HPDE6-E6E7 (cell line): ENCODE measurements at regions not wholly inside any gene's neighbourhood (a gene's known extent, or its start where the extent isn't known, plus 50 kb on each side); places are given as distances from the start of the nearest gene placed in this dataset.
"Not testable (repeated sequence)": the region's sequence is repeated elsewhere in the genome, so short reads cannot be mapped to it uniquely, and the experiment has no call there.

Source experiments
- DNase-seq: peaks from one replicate; pipeline ENCODE4 v3.0.0; 2011; ENCODE audit warnings: missing footprints; ENCODE audit errors: extremely low spot score

- DNase-seq: not testable (repeated sequence)
Observed at GRCh38 chr4:3381208-3381607, 60.6 kb upstream of the HGFAC start.

DNA sequence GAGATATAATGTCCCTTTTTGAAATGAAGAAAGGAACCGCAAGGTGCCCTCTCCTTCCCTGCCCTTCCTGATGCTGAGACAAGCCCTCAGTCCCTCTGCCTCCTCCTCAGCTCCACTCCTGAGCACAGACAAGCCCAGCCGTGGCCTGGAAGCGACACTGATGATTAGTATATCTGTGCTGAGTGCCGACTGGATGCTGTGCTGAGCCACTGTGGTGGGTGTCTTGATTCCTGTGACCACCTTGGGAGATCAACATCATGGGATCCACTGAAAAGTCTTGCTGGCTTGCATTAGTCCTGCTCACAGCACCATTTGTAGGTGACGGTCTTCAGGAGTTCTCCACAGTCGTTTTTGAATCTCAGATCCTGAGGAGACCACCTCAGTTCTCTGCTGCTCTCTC, 59.5 kb upstream of the HGFAC start:
- DNase-seq: no peak

GRCh38 chr4:3384391-3384770, 57.4 kb upstream of the HGFAC start:
- DNase-seq: peak; percentile 74

DNA sequence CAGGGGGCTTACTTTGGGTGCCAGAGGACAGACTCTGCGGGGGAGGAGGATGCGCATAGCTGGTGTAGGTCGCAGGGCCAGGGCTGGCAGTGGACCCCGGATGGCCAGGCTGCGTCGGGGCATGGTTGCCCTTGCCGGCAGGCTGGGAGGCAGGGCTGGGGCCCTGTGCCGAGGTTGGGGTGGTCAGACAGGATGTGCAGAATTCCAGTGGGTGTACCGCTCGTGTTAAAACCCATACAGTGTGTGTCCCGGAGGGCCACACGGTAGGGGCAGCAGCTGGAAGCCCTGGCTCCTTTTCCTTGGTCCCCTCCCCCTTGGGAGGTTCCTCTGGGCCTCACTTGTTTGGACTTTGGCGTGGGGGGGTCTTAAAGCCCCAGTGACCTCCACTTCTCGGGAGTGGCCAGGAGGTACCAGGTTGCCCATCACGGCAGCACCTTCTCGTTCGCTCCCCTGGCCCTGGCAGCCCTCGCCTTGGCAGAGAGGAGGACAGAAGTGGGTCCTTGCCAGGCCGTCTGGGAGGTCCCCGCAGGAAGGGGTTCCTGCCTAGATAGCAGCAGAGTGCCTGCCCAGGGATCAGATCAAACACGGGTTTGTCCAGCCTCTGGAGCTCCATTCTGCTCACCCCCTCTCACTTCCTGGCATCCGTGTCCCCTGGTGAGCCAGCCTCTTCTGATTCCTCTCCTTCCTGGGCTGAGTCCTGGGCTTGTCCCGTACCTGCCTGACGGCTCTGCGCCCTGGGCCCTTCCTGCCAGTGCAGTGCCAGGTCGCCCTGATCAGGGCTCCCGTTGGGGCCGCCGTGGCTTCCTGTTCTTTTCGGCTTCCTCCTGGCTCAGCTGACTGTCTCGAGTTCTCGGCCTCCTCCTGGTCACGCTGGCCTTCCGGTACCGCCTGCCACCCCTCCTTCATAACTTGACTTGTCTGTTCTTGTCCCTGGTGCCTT, 56.7 kb upstream of the HGFAC start:
- DNase-seq: peak; percentile 67

- peak; percentile 57 for DNase-seq
Observed at GRCh38 chr4:3385711-3386420, 55.9 kb upstream of the HGFAC start.

DNA sequence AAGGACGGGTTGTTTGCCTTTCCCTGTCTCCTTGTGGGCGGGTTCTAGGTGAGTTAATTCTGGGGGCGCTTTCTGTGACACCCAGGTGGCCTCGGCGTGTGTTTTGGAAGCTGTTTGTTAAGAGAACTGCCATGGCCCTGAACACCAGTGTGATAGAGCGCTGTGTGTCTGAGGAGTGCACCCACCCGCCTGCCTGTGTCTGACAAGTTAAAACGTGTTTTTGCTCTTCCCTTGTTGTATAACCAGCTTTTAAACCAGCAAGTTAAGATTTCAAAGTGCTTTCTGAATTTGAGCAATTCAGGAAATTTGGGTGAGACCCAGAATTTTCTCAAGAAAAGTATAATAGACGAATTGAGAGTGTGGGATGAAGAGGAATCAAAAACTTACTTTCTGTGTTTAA, 55.2 kb upstream of the HGFAC start:
- no peak for DNase-seq

GRCh38 chr4:3387154-3387942, 54.4 kb upstream of the HGFAC start:
- DNase-seq: no peak

GRCh38 chr4:3387943-3388361, 53.8 kb upstream of the HGFAC start:
- DNase-seq: peak; percentile 67

DNA sequence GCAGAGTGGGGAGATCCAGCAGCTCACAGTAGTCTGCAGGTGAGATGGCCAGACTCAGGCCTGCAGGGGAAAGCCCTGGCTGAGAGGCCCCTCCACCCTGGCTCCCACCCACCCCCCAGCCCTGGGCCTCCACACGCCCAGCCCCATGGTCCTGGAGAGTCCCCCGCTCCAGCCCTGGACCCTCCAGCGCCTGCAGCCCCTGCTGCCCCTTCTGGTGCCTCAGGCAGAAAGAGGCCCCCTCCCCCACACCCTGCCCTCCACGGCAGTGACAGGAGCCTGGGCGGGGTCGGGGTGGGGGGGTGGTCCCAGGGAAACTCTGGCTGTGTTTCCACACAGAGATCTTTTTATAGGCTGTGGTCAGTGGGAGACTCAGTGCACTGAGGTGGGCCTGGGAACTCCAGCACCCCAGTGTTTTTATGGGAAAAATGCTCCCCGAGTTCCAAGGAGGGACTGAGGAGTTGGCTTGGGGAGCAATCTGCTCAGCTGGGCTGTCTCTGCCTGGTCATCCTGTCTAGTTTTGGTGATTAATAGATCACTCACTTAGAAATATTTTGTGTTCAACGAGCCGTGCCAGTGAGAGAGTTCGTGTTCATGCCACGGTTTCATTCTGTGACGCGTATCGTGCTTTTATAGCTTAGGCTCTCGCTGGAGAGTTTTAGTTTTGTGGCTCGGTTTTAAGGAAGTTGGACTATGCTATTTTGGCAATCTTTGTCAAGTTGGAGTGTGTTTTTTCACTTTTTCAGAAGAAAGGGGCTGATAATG, 53.1 kb upstream of the HGFAC start:
- peak; percentile 58 for DNase-seq

- DNase-seq: no peak
Observed at GRCh38 chr4:3389233-3390215, 52.2 kb upstream of the HGFAC start.

GRCh38 chr4:3390288-3390811, 51.4 kb upstream of the HGFAC start:
- DNase-seq: no peak

DNA sequence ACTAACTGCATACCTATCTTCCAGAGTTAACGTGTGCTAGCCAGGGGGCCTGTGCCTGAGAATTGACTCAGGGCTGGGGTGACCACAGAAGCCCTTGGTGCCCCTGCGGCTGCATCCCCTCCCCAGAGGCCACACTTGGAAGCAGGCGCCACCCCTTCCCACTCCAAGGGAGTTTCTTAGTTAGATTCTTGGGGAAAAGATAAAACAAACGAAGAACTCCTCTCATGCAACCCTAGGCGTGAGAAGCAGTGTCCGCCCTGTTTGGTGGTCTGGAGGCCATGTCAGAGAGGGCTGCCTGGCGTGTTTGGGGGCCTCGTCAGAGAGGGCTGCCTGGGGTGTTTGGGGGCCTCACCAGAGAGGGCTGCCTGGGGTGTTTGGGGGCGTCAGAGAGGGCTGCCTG, 50.3 kb upstream of the HGFAC start:
- no peak for DNase-seq
